GM12878 (cell line): ENCODE measurements at regions not wholly inside any gene's neighbourhood (a gene's known extent, or its start where the extent isn't known, plus 50 kb on each side); places are given as distances from the start of the nearest gene placed in this dataset.

Experiments
- CHD2 ChIP-seq: IDR thresholded peaks from 2 replicates; pipeline ENCODE4 v1.6.1; 2011; ENCODE audit warnings: low read depth, low read length, improper control_type of control experiment, borderline replicate concordance
- ETV6 ChIP-seq, 2 experiments: fragments of 450-650 bp in 1 of 2; IDR thresholded peaks in 1 of 2; conservative IDR thresholded peaks in 1 of 2; 2 replicates each; pipeline ENCODE4 v1.6.1; 2014; ENCODE audit warnings: antibody characterized with exemption in 1 of 2, borderline replicate concordance in 1 of 2, low read depth in 1 of 2, mild to moderate bottlenecking in 1 of 2, moderate library complexity in 1 of 2
- FOXM1 ChIP-seq: IDR thresholded peaks from 2 replicates; pipeline ENCODE4 v1.6.1; 2012; ENCODE audit warnings: low read depth, mild to moderate bottlenecking, inconsistent platforms, low read length, moderate library complexity
- NFIC ChIP-seq: IDR thresholded peaks from 2 replicates; pipeline ENCODE4 v1.6.1; 2012; ENCODE audit warnings: low read depth, mild to moderate bottlenecking, inconsistent platforms, low read length, moderate library complexity
- POLR2AphosphoS5 ChIP-seq: IDR thresholded peaks from 2 replicates; pipeline ENCODE4 v1.6.1; 2011; ENCODE audit warnings: mild to moderate bottlenecking, low read length, inconsistent platforms
- SP1 ChIP-seq: IDR thresholded peaks from one replicate; pipeline ENCODE4 v1.6.1; 2011; ENCODE audit warnings: low read depth, low read length
- ZNF274 ChIP-seq: IDR thresholded peaks from one replicate; pipeline ENCODE4 v1.8.0; 2011; ENCODE audit not compliant: insufficient read length, insufficient read depth

DNA sequence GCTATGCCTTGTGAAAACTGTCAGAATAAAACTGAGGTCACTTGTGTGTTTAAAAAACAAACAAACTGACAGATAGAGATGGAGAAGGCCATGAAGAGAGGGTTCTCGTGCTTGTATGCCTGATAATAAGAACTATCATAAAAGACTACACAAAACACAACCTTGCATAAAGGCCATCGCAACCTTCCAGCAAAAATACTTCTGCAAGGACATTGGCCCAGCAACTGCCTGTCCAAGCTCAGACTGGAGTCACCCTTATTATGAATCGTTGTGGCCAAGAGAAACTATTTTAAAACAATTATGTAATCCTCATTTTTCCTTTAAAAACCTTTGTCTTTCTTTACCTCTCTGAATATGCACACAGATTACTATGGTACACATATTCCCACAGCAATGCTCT, 93.0 kb upstream of the SMLR1 start:
- no peak for TF ChIP-seq ETV6 (conservative IDR thresholded peaks at IDR 0.05 in 1 of 2, IDR thresholded peaks at IDR 0.05 in 1 of 2; ENCODE audit: borderline replicate concordance in 1 of 2, low read depth in 1 of 2)
- TF ChIP-seq POLR2AphosphoS5 = no peak
- no peak for TF ChIP-seq SP1
- no peak for TF ChIP-seq ZNF274
- no peak for TF ChIP-seq CHD2
- TF ChIP-seq NFIC = no peak
- TF ChIP-seq FOXM1 = no peak
